GM19351 (cell line): ENCODE measurements at regions not wholly inside any gene's neighbourhood (a gene's known extent, or its start where the extent isn't known, plus 50 kb on each side); places are given as distances from the start of the nearest gene placed in this dataset.

ENCODE experiments used
- ATAC-seq: cut with Tn5 transposase; IDR thresholded peaks from one replicate; pipeline ENCODE4 v1.9.1; 2021; ENCODE audit warnings: mild to moderate bottlenecking, moderate library complexity; ENCODE audit not compliant: unreplicated experiment

DNA sequence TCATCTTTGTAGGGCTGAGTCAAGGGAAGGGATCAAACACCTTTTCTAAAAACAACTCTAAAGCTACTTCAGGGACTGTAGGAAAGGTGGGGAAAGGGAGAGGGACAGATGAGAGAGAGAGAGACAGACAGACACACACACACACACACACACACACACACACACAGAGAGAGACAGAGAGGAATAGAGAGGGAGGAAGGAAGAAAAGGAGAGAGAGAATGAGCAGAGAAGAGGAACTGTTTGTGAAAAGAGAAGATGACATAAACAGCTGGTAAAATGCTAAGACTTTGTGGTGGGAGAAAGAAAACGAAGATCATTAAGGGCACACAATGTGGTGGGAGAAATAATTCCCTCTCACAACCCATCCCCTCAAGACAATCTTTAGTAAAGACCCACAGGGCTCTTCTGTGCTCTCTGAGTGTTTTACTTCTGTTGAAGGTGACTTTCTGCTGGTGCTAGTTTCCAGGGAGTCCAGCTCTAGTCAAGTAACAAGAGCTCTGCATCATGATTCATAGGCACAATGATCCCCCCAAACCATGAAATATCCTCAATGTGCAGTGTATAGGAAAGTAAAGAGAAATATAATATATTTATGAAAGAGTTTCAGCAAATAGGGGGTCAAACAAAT is 77.2 kb upstream of the STK17B start:
- ATAC-seq = no peak

DNA sequence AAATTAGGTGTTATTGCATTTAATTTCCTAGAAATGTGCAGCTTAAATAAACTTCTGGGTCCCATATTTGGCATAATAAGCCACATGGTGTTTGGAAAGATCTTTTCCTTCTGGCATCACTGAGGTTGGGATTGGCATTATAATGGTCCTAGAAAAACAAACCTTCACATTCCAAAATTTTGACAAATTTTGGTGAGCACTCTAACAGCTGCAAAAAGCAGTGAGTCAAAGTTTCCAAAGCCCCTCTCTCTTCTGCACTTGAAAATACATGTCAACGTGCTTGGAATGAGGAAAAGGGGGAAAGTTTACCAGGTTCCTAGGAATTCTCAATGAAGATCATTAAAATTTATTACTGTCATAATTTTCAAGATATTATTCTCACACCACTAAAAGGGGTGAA is 77.8 kb upstream of the STK17B start:
- ATAC-seq = no peak

DNA sequence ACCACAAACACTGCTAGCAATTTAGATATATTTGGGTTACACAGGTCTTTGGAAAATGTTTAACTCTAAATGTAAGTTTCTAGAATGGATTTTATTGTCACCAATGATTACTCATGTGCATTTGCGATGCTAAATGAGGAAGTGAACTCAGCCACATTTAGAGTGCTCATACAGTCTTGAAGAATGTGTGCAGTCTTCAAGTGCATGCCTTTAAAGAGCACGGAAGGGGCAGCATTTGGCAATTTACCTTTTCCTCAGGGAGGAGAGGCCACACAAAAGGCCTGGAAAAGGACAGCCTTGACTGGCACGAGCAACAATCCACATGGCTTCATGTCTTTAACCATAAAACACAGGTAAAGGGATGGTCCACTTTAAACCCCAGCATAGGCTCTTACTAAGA is 78.5 kb upstream of the STK17B start:
- peak; percentile 81 for ATAC-seq

DNA sequence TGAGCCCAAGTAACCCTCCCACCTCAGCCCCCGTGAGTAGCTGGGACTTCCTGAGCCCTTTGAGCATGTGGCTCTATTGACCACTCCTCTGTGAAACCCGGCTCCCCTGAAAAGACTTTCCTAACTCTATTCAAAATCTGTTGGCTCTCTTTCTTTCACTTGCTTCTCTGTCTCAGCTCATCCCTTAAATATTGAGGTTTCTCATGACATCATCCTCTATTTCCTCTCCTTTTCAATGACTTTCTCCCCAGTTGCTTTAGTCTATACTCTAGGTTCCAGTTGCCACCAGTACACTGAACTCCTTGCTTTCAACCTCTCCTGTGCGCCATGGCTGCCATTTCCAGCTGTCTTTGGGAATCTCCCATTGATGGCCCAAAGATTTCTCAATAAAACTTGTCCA is 79.8 kb upstream of the STK17B start:
- no peak for ATAC-seq

DNA sequence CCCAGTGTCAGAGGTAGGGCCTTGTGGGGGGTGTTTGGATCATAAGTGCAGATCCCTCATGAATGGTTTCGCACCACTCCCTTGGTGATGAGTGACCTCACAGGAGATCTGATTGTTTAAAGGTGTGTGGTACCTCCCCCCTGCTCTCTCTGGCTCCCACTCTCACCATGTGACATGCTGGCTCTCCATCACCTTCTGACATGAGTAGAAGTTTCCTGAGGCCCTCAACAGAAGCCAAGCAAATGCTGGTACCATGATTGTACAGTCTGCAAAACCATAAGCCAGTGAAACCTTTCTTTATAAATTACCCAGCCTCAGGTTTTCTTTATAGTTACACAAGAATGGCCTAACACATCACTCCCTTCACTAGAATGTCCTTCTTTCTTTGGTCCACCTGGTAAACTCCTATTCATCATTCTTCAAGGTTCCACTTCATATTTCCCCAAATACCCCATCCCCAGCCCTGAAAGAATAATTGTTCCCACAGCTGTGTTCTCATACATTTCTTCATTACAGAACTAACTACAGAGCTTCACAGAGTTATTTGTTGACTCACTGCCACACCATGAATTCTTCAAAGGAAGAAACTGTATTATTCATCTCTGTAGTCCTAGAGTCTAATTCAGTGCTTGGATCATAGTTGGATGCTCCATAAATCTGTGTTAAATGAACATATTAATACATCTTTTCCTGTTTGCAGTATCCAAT is 81.2 kb upstream of the STK17B start:
- ATAC-seq = peak; percentile 26

DNA sequence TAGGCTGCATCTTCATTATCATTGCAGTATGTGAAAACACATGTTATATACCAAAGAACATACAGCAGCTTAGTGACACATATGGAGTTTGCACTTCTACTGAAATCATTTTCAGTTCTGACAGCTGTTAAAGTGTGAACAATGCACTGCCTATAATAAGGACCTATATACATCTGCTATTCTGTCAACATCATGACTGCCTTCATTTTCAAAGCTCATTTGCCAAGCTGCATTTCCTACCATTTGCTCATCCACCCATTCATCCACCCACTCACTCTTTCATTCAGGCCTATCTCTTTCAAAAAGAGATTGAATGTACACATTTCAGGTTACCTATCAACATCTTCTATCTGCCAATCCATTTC is 81.7 kb upstream of the STK17B start:
- peak; percentile 33 for ATAC-seq

DNA sequence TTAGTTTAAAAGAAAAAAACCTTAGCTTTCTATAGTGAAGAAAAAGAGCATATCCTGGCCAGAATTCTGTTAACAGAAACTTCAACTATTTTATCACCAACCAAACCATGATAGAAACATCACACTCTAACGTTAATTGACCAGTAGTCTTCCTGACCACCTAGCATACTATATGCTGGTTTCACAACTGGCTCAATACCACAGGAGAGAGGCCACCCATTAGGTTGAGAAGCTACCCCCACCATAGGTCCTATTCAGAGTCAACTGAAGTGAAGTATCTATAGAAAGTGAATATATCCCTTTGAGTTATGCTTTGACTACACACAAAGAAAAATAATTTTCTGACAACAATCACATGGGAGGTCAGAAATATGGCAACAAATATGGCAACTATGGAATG is 85.2 kb upstream of the STK17B start:
- no peak for ATAC-seq

DNA sequence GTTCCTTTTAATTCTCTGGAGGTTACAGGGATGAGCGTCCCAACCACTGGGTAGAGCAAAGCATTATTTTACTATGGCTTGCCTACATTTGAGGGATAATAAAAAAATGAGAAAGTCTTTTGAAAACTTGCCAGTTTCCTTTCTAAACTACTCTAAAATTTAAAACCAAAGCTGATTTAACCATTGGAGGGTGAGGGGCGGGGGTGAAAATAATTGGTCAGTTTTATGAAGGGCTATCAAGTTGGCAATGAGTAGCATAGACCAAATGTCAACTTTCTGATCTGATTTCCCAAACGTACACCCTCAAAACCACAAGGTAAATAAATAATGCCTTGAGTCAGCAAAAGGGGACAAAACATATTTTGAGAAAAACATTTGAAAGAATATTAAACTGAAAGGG is 85.7 kb upstream of the STK17B start:
- no peak for ATAC-seq

DNA sequence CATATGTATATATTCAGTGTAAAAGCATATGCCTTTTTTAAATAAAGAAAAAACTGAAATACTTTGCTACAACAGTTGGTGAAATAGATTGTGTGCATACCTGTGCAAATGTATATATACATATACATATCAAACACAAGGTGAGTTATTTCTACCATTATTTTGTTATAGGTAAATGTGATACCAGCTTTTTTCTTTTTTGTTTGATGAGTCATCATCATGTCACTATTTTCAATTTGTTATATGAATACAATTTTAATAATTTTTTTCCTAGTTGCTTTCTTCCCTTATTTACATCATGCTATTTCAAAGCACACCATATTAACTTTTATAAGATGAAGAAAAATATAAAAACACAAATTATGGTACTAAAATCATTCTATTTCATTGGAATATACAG is 87.0 kb upstream of the STK17B start:
- no peak for ATAC-seq

DNA sequence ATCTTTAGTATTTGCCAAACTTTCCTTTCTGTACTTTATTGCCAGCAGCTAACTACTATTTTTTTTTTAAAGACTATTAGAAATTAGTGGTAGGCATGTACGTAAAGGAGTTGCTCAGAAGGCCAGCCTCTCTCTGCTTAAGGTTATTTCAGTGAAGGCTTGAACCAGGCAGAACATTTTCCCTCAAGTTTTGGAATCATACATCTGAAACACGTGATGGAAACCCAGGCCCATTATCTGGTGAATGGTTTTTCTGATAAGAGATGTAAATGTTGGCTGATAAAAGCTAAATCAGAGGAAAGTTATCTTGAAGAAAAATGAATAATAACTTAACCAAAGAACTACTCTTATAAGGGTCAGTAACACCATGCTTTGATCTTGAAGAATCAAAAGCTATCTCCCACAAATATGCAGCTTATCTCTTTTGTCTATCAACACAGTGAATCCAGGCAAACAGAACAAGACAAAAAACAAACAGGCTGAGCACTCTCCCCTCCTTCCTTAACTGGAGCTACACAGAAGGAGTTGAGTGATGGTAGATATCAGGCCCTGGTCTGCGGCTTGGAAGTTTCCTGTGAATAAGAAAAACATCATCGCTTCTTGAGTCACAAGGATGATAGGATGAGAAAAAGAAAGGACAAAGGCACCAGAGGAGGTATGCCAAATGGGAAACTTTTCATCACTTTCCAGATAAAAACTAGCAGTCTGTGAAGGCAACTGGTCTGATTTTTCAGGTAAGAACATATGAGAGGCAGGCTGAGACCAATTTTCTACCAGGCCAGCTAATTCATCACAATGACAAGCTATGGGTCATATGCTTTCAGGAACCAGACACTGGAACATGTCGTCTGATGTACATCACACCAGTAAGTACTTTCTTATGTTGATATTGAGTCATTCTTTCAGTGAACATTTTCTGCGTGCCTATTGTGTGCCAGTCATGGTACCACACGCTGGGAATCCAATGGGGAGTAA is 88.4 kb upstream of the STK17B start:
- no peak for ATAC-seq

DNA sequence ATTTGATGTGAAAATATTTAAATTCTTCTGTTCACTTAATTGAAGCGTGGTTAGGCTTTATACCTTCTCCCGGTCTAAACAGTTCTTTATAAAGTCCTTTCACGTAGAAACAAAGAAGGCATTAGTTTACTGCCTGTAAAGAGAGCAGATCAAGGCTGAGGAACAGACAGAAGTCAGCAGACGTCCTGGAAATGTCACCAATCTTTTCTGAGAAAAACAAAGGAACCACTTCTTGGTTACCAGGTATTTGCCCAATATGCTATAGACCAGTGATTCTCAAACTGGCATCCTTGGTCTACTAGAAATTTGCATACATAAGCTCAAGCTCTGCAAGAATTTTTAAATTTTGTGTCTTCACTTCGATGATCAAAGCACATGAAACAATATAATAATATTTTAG is 89.2 kb upstream of the STK17B start:
- no peak for ATAC-seq

DNA sequence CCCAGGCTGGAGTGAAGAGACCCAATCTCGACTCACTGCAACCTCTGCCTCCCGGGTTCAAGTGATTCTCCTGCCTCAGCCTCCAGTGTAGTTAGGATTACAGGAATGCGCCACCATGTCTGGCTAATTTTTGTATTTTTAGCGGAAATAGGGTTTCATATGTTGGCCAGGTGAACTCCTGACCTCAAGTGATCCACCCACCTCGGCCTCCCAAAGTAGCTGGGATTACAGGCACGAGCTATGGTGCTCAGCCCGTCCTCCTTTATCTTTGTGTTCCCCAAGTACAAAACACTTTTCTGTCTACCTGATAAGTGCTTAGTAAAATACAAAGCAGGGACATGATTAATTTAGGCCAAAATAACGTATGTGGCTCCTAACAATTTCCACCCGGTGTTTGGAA is 91.2 kb upstream of the STK17B start:
- no peak for ATAC-seq

DNA sequence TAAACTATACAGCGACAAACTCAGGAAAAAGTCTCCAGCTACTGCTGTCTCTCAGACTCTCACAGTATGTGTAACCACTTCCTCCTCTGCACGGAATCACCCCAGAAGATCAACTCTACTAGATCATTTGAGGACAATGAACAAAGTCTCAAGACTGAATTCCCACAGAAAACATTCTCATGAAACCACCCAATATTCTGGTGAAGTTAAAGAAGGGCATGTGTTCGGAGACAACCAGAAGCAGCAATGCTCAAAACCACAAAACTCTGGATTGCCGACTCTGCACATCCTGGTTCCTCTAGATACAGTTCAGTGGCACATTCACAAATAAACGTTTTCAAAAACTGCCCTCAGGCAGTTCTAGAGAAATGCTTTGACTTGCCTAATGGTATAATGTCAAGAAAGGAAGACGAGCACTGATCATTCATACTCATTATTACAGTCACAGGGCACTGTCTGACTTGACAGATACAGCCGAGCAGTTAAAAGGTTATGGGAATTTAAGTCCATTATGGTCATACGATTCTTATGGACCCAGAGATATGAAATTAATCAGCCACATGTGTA is 91.9 kb upstream of the STK17B start:
- ATAC-seq = peak; percentile 92

DNA sequence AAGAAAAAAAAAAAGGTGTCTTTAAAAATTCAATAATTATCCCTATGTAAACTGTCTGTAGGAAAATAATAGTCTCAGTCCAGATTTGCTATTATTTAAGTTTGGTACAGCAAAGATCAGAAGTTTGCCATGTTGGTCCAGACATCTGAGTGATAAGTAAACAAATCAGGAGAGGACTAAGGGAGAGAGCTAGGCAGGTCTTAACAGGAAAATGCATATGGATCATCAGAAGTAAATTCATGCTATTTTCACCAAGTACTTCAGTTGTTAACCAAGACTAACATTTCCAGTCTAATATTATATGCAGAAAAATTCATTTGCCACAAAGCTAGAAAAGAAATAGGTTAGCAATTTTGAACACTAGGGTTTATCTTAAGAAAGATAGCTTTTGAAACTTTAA is 95.0 kb upstream of the STK17B start:
- no peak for ATAC-seq

DNA sequence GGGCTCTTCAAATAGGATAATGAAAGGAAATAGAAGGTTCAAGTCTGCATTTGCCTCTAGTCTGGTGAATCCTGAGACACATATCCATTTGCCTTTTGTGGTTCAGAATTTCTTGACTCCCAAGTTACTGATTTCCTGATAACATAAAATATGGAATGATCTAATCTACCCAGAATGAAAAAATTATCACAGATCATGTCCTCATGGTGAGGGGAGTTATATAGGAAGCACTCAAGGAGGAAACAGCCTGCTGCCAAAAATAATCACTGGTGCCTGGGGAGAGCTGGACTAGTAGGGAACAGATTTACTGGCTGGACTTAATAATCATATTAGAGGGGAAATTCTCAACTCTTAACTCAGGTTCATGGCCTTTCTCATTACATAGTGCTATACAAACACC is 95.5 kb upstream of the STK17B start:
- no peak for ATAC-seq

DNA sequence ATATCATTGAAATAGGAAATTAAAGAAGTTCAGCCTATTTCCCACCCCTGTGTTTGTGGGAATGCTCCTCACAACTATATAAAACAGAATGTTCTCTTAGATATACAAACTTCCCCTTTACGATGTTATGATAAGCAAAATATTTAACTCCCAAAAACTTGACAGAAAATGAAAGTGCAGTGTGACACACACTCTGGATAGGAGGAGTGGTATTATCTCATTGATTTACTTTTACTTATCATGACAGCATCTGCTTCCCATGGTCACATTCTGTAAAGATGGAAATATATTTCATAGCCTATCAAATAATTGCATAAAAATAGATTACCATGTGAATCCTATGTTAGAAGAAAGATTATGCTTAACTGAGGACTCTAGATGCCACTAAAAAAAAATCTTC is 96.6 kb upstream of the STK17B start:
- no peak for ATAC-seq

DNA sequence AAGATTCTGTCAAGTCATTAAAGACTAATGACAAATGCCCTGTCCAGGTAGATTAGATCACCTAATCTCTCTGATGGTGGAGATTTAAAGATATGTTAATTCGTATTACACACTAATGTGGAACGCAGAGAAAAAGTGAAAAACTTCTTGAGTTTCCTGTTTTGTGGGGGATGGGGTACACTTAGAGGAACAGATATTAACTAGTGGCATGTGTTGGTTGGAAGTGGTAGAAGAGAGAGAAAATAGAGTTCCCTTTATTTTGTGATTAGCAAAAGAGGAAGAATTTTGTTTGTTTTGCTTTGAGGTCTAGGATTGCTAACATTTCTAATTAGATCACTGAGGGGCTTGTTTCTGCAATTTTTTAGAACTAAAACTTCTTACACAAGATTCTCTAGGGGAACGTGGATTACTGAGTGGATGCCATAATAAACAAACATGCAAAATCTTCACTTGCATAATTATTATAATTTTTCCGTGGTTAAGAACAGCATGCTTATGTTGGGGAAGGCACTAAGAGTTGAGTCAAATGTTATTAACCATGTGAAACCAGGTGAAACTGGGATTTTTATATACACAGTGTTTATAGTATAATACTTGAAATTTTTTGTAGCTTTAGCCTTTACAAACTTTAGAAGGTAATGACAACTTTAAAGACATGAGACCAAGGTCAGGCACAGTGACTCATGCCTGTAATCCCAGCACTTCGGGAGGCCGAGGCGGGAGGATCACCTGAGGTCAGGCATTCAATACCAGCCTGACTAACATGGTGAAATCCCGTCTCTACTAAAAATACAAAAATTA is 97.4 kb upstream of the STK17B start:
- ATAC-seq = peak; percentile 36

DNA sequence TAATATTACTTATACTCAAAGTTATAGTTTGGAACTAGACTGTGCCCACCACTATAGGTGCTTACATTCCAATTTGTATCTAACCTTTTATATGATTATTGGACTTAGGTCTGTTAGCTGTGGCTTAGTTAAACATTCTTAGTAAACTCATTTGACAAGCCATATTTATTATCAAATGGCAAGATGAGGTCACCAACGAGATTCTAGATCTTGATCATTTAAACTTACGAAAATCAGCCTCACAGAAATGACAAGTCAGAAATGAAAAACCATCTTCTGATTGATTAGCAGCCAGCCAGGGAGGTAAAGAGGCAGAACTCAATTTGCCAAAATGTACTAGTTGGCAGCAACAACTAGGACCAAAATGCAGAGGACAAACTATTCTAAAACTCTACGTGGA is 100.4 kb upstream of the STK17B start:
- no peak for ATAC-seq

DNA sequence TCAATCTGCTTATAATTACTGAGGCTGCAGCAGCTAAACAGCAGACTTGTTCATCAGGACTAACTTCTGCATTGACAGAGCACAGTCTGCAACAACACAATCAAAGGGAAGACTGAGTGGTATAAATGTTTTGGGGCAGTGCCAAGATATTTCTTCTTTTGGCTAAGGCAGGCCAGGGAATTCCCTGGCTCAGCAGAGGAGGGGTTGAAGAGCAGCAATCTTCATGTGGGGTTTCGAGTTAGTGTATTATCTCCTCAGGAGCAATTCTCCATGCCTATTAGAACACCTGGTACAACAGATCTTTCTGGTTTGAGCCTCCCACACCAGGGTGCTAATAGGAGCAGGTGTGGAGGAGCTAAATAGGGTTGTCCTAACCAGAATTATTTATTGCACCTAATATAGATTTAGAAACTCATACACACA is 103.0 kb upstream of the STK17B start:
- peak; percentile 46 for ATAC-seq

DNA sequence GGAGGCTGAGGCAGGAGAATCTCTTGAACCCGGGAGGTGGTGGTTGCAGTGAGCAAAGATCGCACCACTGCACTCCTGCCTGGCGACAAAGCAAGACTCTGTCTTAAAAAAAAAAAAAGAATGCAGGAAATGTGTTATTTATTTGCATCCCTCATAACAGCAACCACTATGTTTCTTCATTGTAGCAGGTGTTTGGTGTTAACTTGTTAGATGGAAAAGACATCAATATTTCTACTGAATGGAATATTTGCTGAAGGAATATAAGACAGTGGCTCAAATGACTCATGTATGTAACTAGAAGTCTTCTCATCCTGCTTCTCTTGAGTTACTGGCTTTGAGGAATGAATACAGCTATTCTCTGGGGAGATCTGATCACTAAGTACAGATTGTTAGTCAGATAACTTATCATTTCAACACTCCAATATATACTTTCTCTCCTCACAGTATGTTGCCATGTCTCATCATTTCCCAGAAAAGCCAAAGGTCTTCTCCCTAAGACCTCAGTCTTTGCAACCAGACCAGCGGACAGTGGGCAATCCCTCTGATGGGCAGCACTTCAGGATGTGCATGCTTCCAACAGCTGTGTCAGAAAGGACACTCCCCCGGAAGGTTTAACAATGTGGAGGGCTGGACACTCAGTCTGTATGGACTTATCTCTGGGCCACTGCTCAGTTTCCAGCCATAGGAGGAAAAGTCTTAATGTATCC is 104.4 kb upstream of the STK17B start:
- ATAC-seq = no peak
